DOHH2 (cell line): ENCODE measurements at regions not wholly inside any gene's neighbourhood (a gene's known extent, or its start where the extent isn't known, plus 50 kb on each side); places are given as distances from the start of the nearest gene placed in this dataset.

Experiments used
- EZH2phosphoT487 ChIP-seq: fragments of 200-600 bp; sonication (generic); IDR thresholded peaks from 2 replicates; pipeline ENCODE4 v1.6.1; 2017; ENCODE audit warnings: borderline replicate concordance, mild to moderate bottlenecking, antibody characterized with exemption, low read length, moderate library complexity, mixed read lengths
- TF ChIP-seq, protein P1 (sequence below): fragments of 200-600 bp; sonication (generic); IDR thresholded peaks from one replicate; pipeline ENCODE4 v1.5.1; 2014; ENCODE audit warnings: antibody characterized with exemption, mild to moderate bottlenecking, low read depth, low read length; ENCODE audit not compliant: poor library complexity, severe bottlenecking

DNA sequence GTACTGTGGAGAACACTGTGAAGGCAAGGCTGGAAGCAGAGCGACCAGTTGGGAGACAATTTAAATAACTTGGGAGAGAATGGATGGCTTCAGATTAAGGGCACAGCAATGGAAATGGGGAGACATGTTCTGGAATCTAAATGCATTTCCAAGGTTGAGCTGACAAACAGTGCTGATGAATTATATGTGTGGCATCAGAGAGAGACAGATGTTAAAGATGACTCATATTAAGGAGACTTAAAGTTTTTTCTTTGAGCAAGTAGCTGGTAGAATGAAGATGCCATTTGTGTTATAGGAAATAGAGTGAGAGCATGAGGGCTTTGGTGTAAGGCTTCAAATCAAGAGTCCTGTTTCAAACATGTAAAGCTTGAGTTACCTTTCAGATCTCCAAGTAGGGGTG is 441.8 kb downstream of the SETBP1 start:
- TF ChIP-seq, protein P1, sequence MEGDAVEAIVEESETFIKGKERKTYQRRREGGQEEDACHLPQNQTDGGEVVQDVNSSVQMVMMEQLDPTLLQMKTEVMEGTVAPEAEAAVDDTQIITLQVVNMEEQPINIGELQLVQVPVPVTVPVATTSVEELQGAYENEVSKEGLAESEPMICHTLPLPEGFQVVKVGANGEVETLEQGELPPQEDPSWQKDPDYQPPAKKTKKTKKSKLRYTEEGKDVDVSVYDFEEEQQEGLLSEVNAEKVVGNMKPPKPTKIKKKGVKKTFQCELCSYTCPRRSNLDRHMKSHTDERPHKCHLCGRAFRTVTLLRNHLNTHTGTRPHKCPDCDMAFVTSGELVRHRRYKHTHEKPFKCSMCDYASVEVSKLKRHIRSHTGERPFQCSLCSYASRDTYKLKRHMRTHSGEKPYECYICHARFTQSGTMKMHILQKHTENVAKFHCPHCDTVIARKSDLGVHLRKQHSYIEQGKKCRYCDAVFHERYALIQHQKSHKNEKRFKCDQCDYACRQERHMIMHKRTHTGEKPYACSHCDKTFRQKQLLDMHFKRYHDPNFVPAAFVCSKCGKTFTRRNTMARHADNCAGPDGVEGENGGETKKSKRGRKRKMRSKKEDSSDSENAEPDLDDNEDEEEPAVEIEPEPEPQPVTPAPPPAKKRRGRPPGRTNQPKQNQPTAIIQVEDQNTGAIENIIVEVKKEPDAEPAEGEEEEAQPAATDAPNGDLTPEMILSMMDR, result no peak
- no peak for TF ChIP-seq EZH2phosphoT487
